OCI-LY7 (cell line): ENCODE measurements at regions not wholly inside any gene's neighbourhood (a gene's known extent, or its start where the extent isn't known, plus 50 kb on each side); places are given as distances from the start of the nearest gene placed in this dataset.
A peak's percentile ranks its signal among the peaks of the same experiment; 100 is the strongest.

ENCODE experiments used
- BruUV-seq: library from RNA; stranded (reverse); fragments of 400-500 nt; replicated peaks from 2 replicates; lab custom pipeline; 2021; lab: Mats Ljungman, UMichigan
- CTCF ChIA-PET: fragments of 300-600 bp; sonication (Branson Sonifier 250); formaldehyde crosslinking; loops from one replicate; lab custom pipeline; 2022; ENCODE audit warnings: antibody characterized with exemption; ENCODE audit not compliant: unreplicated experiment; lab: Charles Lee
- POLR2A ChIA-PET: fragments of 300-600 bp; sonication (Branson Sonifier 250); formaldehyde crosslinking; loops from one replicate; lab custom pipeline; 2022; ENCODE audit warnings: antibody characterized with exemption; lab: Charles Lee
- DNase-seq: peaks from one replicate; pipeline ENCODE4 v3.0.0-alpha.2; 2015; ENCODE audit warnings: low spot score
- H2AFZ ChIP-seq: fragments of 200-600 bp; sonication (generic), shearing (Covaris generic); 2 replicates; pipeline ENCODE4 v1.6.1; 2014; ENCODE audit warnings: mild to moderate bottlenecking, antibody characterized with exemption, low read length, moderate library complexity
- H3K27ac ChIP-seq: fragments of 200-600 bp; sonication (generic); 2 replicates; pipeline ENCODE4 v1.5.1; 2014; ENCODE audit warnings: mixed run types, low read depth, mild to moderate bottlenecking, moderate library complexity, low read length, inconsistent platforms; ENCODE audit not compliant: poor library complexity, severe bottlenecking
- H3K36me3 ChIP-seq: fragments of 200-600 bp; sonication (generic); 2 replicates; pipeline ENCODE4 v1.6.1; 2014; ENCODE audit warnings: mild to moderate bottlenecking, antibody characterized with exemption, low read length, moderate library complexity, mixed read lengths; ENCODE audit not compliant: insufficient read depth
- H3K4me1 ChIP-seq: fragments of 200-600 bp; sonication (generic); 2 replicates; pipeline ENCODE4 v1.5.1; 2014; ENCODE audit warnings: mild to moderate bottlenecking, low read length; ENCODE audit not compliant: insufficient read depth, poor library complexity, severe bottlenecking
- H3K4me2 ChIP-seq: fragments of 200-600 bp; sonication (generic); 2 replicates; pipeline ENCODE4 v1.6.1; 2014; ENCODE audit warnings: mild to moderate bottlenecking, low read length
- H3K4me3 ChIP-seq: fragments of 200-600 bp; sonication (generic); 2 replicates; pipeline ENCODE4 v1.5.1; 2014; ENCODE audit warnings: mild to moderate bottlenecking, low read depth, low read length; ENCODE audit not compliant: poor library complexity, severe bottlenecking
- H3K79me2 ChIP-seq: fragments of 200-600 bp; sonication (generic); 2 replicates; pipeline ENCODE4 v1.6.1; 2016; ENCODE audit warnings: low read depth, mild to moderate bottlenecking, low read length, moderate library complexity, mixed read lengths; ENCODE audit not compliant: insufficient read depth
- H3K9me2 ChIP-seq: fragments of 200-600 bp; sonication (generic); 2 replicates; pipeline ENCODE4 v1.6.1; 2016; ENCODE audit warnings: mild to moderate bottlenecking, low read length, mixed read lengths; ENCODE audit not compliant: insufficient read depth
- H3K9me3 ChIP-seq: fragments of 200-600 bp; sonication (generic); 2 replicates; pipeline ENCODE4 v1.6.1; 2014; ENCODE audit warnings: mild to moderate bottlenecking, mixed run types, low read length, mixed read lengths
- H4K20me1 ChIP-seq: fragments of 200-600 bp; sonication (generic); 2 replicates; pipeline ENCODE4 v1.6.1; 2014; ENCODE audit warnings: mild to moderate bottlenecking, antibody characterized with exemption, low read length, moderate library complexity, mixed read lengths; ENCODE audit not compliant: insufficient read depth
- EZH2phosphoT487 ChIP-seq: fragments of 200-600 bp; sonication (generic); IDR thresholded peaks from 2 replicates; pipeline ENCODE4 v1.6.1; 2018; ENCODE audit warnings: low read depth, borderline replicate concordance, mild to moderate bottlenecking, mixed run types, antibody characterized with exemption, low read length, moderate library complexity, mixed read lengths
- intact Hi-C: fragments of 100-400 bp; cut with micrococcal nuclease; formaldehyde crosslinking; loops from one replicate; pipeline ENCODE4 v1.10.0; 2022; ENCODE audit not compliant: unreplicated experiment
- TF ChIP-seq, protein P1 (sequence below): fragments of 200-600 bp; sonication (generic); conservative IDR thresholded peaks from 2 replicates; pipeline ENCODE4 v1.5.1; 2014; ENCODE audit warnings: mild to moderate bottlenecking, antibody characterized with exemption, low read length, moderate library complexity, mixed read lengths

DNA sequence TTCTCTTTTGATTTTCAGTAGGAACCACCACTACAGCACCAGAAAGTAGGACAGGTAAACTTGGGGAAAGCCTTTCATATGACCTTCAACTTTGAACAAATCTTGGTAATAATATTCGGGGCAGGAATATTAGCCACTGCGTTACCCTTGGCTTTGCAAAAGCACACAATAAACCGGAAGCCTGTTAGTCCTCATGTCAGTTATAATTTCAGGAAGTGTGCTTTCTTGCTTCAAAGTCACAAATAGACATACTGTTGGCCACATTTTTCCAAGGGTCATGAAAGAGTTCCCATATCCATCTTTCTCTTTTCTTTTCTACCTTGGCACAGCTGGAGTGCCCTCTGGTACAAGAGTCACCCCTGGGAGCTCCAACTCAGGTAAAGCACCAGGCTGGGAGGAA is 167.2 kb upstream of the CNTN1 start:
- no peaks in the 10 kb centered on the region for H3K9me3 ChIP-seq
- intact Hi-C loops = no loop called here
- H3K36me3 ChIP-seq = no peaks in the 10 kb centered on the region
- ChIA-PET CTCF (no interaction called here), POLR2A (no interaction called here)
- no peak overlapping the region for H3K4me3 ChIP-seq
- H3K27ac ChIP-seq = no peak overlapping the region
- H2AFZ ChIP-seq = peak overlapping the region; percentile 60
- DNase-seq = peak; percentile 7
- H3K4me1 ChIP-seq = peaks cover 4% of the 10 kb centered on the region
- TF ChIP-seq, protein P1, sequence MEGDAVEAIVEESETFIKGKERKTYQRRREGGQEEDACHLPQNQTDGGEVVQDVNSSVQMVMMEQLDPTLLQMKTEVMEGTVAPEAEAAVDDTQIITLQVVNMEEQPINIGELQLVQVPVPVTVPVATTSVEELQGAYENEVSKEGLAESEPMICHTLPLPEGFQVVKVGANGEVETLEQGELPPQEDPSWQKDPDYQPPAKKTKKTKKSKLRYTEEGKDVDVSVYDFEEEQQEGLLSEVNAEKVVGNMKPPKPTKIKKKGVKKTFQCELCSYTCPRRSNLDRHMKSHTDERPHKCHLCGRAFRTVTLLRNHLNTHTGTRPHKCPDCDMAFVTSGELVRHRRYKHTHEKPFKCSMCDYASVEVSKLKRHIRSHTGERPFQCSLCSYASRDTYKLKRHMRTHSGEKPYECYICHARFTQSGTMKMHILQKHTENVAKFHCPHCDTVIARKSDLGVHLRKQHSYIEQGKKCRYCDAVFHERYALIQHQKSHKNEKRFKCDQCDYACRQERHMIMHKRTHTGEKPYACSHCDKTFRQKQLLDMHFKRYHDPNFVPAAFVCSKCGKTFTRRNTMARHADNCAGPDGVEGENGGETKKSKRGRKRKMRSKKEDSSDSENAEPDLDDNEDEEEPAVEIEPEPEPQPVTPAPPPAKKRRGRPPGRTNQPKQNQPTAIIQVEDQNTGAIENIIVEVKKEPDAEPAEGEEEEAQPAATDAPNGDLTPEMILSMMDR = no peak
- no peak for TF ChIP-seq EZH2phosphoT487
- no TSS peak for BruUV-seq
- no peaks in the 10 kb centered on the region for H4K20me1 ChIP-seq
- H3K4me2 ChIP-seq = no peak overlapping the region
- H3K9me2 ChIP-seq = no peaks in the 10 kb centered on the region
- H3K79me2 ChIP-seq = no peaks in the 10 kb centered on the region

DNA sequence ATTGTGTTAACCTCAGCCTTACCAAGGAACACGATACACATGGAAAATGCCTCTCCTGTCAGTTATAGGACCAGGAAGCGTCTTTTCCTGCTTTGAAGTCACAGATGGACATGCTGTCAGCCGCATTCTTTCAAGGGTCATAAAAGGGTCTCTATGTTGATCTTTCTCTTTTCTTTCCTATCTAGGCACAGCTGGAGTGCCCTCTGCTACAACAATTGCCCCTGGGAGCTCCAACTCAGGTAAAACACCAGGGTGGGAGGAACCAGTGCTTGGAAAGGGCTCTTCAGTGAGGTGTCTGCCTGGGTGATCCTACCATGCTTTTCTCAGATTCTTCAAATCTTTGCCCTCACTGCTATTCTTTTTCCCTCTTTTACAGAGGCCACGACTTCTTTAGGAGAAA is 157.4 kb upstream of the CNTN1 start:
- DNase-seq = no peak
- Histone ChIP-seq H3K79me2 (no peaks in the 10 kb centered on the region), H3K4me3 (no peak overlapping the region), H3K4me2 (no peak overlapping the region), H3K36me3 (no peaks in the 10 kb centered on the region), H3K4me1 (no peaks in the 10 kb centered on the region), H2AFZ (no peak overlapping the region), H3K9me2 (no peaks in the 10 kb centered on the region), H4K20me1 (no peaks in the 10 kb centered on the region), H3K27ac (no peak overlapping the region), H3K9me3 (no peaks in the 10 kb centered on the region)
- POLR2A ChIA-PET = interaction anchor here (0.6 to 1.1 kb wide), 4 partner anchors 14 to 221 kb away, joined by 3 to 10 read pairs (median 3); no protein-coding TSS in a partner anchor
- intact Hi-C loops = no loop called here
- BruUV-seq = no TSS peak
- TF ChIP-seq EZH2phosphoT487 = no peak
- TF ChIP-seq, protein P1 = no peak
- CTCF ChIA-PET = no interaction called here

DNA sequence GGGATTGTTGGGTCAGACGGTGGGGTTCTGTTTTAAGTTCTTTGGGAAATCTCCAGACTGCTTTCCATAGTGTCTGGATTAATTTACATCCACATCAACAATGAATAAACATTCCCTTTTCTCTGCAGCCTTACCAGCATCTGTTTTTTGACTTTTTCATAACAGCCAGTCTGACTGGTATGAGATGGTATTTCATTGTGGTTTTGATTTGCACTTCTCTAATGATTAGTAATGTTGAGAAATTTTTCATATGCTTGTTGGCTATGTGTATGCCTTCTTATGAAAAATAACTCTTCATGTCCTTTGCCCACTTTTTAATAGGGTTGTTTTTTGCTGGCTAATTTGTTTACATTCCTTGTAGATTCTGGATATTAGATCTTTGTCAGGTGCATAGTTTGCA is 140.8 kb upstream of the CNTN1 start:
- Histone ChIP-seq H2AFZ (no peak overlapping the region), H3K4me3 (no peak overlapping the region), H3K36me3 (no peaks in the 10 kb centered on the region), H3K9me3 (no peaks in the 10 kb centered on the region), H3K27ac (no peak overlapping the region), H3K79me2 (no peaks in the 10 kb centered on the region), H4K20me1 (no peaks in the 10 kb centered on the region), H3K4me2 (no peak overlapping the region), H3K9me2 (no peaks in the 10 kb centered on the region), H3K4me1 (no peaks in the 10 kb centered on the region)
- intact Hi-C loops = no loop called here
- ChIA-PET CTCF (no interaction called here), POLR2A (interaction anchor here (1.3 kb wide), 1 partner anchor 17 kb away, joined by 3 read pairs; no protein-coding TSS in a partner anchor)
- no TSS peak for BruUV-seq
- TF ChIP-seq EZH2phosphoT487 = no peak
- TF ChIP-seq, protein P1 = no peak
- DNase-seq = no peak
